Retina (tissue), 1 donor: ENCODE measurements at regions not wholly inside any gene's neighbourhood (a gene's known extent, or its start where the extent isn't known, plus 50 kb on each side); places are given as distances from the start of the nearest gene placed in this dataset.

Experiments
- DNase-seq: peaks from one replicate; pipeline ENCODE4 v3.0.0-alpha.2; 2016

DNA sequence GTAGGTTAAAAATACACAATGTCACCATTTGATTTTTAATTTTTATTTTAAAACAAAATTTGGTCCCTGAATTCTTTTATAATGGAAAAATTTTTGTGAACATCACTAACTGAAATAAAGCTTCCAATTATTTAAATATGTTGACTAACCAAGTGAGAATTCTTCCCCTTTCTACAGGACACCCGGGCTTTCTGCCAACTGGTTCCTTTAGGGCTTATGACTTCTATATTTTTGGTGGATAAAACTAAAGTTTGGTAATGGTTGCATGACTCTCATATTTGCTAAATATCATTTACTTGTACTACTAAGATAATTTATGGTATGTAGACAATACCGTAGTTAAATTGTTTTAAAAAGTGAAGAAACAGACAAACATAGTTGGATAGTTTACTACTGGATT, 291.0 kb upstream of the DOK6 start:
- no peak for DNase-seq

DNA sequence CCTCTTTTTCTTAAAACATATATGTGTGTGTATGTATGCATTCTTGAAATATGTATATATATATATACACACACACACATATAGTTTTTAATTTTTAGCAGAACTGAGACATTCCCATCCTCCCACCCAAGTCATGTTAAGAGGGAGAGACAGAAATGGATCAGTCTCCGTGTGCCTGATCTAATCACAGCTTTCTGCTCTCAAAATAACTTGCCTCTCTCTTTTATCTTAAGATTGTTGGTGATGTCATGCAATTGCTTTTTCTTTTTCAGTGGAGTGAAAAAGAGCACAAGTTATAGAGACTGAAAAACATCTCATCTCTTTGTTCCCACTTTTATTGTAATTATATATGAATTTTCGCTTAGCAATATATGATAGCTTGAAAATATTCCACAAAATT, 279.9 kb upstream of the DOK6 start:
- DNase-seq = no peak

DNA sequence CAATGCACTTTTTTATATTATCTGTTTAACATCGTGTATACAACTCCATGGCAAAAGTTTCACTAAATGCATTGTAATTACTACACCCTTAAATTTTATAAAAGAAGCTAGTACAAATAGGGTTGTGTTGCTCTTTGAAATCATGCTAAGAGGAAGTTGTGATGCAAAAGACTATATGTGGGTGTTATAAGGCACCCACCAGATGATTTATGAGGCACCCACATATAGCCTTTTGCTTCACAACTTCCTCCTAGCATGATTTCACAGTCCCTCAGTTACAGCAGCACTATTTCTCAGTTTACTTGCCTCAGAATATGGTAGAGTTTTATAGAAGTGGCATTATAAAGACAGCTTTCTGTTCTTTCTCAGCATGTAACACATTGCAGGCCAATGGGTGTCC, 277.3 kb upstream of the DOK6 start:
- no peak for DNase-seq

DNA sequence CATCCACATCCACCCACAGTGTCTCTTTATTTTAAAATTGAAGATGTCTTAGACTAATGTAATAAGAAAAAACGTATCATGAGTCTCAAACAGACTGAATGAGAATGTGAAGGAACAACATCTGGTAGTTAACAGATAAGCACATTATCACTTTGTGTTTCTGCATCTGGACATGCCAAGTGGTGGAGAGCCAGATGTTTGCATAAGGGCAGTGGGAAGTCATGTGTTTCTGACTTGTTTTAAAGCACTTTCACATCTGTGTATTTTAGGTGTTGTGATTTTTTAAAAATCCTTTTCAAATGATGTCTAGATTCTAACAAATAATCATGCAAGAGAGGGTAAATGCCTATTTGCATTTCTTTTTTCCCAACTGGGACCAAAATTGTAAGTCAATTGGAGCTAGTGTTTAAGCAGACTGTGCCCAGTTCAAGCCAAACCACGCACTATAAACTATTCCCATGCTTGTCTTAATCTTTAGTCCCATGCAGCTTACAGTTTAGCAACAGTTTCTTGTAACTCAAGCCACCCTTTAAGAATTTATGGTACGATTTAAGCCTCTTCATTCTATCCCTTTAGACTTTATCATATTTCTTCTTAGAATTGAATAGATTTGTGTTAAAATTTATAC, 272.7 kb upstream of the DOK6 start:
- DNase-seq = no peak

DNA sequence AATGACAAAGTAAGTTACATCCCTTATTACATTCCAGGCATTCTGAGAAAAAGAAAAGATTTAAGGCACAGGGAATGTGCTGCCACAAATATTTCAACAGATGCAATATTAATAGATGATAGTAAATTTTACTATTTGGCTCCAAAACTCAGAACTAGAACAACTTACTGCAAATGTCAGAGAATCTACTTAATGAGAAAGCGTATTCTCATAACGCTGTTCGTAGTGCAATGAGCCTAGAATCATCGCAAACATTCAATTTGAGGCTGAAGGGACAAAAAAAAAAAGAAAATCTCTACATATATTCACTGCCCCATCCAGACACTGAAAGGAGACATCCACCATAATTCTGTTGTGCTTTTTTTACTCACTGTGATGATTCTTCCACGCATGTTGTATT, 272.1 kb upstream of the DOK6 start:
- no peak for DNase-seq

DNA sequence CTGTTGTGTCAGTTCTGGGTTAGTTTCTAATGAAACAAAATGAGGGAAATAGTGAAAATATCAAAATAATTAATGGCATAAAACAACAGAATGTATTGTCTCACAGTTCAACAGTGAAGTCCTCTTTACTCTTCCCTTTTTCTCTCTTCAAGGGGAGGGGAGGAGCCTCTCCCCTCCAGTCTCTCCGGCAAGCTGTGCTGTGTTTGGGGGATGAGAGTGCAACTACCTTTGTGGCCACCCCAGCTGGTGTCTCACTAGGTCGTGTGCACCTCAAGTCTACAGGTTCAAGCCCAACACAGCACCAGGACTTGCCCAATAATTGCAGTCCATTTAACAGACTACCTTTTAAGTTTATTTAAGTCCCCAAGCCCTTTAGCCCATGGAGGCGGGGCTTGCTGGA, 271.7 kb upstream of the DOK6 start:
- no peak for DNase-seq

DNA sequence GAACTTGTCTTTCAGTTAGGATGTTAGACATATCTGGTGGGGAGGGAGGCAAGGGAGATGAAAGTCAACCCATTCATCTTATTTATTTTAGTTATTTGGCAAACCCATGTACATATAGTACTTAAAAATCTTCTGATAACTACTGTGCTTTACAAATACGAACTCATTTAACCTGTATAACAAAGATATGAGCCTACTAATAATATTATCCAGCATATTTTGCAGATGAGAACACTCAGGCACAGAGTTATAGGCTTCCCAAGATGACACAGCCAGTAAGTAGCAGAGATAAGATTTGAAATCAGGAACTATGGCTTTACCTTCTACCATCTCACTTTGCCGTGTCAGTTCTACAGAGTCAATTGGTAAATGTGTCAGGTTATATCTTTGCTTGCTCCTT, 262.6 kb upstream of the DOK6 start:
- DNase-seq = no peak

DNA sequence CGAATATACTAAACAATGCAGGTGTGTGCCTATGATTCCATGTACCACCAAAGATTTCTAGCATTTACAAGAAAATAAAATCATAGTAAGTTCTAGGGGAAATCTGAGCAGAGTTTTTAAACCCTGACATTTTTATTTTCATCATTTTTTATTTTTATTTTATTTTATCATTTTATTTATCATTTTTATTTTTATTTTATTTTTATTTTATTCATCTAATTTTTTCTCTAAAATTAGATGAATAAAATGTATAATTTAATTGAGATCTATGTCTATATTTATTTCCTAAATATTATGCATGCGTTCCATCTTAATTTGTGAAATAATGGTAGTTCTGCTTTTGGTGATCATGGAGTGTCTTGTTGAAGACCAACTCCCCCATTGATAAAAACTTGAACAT, 257.6 kb upstream of the DOK6 start:
- DNase-seq = no peak

DNA sequence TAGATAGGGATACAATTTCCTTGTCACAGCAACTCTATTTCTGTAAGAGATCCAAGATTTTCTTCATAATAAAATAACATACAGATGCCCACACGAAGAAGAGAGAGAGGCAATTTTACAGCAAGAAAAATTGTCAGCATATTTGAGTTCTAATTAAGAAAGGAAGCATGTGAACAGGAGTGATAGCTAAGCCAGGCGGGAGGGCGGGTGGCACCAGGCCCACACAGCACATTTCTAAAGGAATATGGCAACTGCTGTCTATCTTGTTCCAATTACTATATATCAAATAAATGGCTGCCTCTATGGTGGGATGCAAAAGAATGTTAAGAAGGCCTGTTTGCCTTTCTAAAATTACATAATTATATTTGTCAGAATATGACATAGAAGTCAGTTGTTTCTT, 248.3 kb upstream of the DOK6 start:
- no peak for DNase-seq

DNA sequence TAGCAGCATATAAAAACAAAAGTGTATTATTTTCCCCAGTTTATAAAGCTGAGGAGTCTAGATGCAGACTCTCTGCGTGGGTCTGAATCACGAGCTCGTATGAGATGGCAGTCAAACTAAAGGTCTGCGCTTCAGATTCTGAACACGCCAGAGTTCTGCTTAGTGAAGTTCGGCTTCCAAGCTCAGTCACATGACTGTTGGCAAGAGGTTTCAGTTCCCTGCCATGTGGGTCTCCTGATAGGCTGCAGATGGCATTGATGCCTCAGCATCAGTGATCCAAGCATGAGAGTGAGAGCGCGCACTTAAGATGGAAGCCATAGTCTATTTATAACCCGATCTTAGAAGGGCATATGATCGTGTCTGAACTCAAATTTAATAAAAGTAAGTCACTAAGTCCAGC, 242.8 kb upstream of the DOK6 start:
- no peak for DNase-seq

DNA sequence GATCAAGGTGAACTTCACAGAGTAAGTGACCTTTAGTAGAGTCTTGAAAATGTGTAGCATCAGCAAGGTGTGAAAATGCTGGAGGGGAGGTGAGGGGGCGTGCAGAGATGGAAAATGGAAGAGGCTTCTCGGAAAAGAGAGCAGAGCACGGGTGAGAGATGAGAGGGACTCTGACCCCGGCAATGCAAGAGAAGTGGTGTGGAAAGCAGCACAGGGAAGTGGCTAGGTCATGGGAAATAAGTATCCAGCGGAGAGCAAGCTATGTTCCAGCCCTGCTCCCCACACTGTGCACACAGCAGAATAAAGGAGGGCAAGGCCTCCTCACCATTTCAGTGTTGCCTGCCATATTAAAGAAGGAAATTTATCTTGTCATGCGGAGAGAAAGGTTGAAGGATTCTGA, 241.7 kb upstream of the DOK6 start:
- DNase-seq = peak; percentile 32

DNA sequence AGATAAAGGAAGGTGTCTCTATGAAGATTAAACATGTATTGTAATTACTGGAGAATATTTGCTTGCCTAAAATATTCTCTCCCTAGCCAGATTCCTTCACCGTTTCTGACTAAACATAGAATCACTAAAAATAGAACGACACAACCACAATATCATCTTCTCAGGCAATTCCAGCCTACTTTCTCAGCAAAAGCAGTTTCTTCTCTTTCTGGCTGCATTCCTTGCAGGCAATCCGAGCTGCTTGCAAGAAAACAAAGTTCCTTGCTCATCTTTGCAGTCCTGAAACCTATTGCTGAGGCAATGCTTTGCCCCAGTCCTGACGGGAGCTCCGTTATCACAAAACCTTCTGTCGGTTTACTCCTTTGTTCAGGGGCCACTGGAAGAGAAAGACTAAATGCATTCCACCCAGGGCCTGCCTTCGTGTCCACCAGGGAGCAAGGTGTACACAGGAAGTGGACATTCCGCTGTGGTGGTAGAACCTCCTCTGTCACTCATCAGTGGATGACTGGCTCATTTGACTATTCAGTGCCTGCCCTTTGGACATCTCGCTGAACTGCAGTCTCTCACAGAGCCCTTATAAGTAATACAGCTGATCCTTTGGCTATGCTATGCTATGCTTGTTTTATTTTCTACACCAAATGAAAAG, 239.2 kb upstream of the DOK6 start:
- no peak for DNase-seq

DNA sequence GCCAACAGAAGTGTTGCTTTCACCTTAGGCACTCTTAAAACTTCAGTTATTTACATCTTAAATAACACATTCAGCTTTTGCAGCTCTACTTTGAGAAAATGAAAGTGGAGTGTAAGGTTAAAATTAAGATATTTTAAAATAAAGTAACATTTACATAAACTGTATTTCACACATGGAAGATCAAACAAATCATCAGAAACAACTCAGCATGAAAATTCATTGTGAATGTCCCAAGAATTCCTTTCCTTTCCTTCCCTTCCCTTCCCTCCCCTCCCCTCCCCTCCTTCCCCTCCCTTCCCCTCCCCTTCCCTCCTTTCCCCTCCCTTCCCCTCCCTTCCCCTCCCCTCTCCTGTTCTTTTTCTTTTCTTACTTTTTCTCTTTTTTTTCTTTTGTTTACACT, 238.0 kb upstream of the DOK6 start:
- DNase-seq = no peak

DNA sequence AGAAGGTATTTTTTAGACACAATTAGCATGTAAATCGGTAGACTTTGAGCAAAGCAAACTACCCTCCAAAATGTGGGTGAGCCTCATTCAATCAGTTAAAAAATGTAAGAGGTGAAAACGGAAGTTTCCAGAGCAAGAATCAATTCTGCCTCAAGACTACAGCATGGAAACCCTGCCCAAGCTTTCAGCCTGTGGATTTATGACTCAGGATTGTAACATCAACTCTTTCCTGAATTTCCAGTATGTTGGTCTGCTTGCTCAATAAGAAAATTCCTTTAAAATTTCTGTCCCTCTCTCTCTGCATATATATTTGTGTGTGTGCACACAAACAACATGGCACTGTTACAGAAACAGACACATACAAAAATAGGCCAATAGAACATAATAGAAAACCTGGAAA, 228.6 kb upstream of the DOK6 start:
- DNase-seq = no peak

DNA sequence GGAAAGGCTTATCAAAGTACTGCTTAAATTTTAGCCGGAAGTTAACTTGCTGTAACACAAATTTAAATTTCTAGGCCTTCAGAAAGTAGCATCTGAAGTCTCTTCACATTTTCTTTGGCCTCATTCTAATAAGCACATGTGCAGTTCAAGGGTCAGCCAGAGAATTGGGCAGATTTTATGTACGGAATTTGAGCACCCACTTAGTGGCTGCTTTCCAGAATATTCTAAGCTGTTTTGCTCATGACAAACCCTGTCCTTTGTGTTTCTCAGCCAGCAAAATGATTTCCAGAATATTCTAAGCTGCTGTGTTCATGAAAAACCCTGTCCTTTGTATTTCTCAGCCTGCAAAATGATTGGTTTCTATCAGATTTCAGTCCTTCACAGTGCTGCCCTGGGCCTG, 225.0 kb upstream of the DOK6 start:
- DNase-seq = no peak

DNA sequence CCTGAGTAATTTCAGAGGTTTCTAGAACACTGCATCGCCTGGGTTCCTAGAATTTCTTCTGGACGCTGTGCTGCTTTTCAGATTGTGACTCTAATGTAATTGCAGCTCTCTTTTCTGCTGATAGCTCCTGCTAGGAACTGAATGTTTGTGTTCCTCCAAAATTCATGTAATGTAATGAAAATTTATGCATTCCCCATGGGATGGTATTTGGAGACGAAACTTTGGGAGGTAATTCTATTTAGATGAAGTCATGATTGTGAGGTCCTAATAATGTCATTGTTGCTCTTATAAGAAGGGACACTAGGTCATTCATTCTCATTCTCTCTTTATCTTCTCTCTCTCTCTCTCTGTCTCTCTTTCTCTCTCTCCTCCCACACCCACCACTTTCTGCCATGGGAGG, 223.9 kb upstream of the DOK6 start:
- DNase-seq = no peak

DNA sequence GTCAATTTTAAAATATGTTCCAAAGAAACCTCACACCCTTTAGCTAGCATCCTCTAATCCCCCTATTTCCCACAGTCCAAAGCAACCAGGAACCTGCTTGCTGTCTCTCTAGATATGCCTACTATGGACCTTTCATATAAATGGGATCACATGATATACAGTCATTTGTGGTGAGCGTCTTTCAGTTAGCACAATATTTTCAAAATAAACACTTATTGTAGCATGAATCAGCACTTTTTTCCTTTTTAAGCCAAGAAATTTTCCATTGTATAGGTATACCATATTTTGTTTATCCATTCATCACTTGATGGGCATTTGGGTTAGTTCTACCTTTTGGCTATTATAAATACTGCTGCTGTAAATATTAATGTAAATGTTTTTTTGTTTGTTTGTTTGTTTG, 223.0 kb upstream of the DOK6 start:
- no peak for DNase-seq

DNA sequence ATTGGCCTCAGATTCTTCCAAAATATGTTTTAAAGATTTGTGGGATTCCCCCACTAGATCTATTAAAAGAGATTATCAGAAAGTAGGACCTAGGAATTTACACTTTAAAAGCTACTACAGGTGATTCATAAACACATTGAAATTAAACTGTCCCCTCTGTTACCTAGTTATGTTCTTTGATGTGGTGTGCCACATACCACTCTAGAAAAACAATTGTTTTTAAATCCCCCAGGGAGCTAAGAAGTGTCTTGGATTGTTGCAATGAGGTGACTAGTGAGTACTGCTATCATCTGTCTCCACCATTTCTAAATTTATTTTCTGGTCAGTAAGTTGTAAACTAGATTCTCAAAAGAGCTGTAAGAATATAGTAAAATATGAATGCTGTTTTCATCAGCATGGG, 214.5 kb upstream of the DOK6 start:
- DNase-seq = no peak

DNA sequence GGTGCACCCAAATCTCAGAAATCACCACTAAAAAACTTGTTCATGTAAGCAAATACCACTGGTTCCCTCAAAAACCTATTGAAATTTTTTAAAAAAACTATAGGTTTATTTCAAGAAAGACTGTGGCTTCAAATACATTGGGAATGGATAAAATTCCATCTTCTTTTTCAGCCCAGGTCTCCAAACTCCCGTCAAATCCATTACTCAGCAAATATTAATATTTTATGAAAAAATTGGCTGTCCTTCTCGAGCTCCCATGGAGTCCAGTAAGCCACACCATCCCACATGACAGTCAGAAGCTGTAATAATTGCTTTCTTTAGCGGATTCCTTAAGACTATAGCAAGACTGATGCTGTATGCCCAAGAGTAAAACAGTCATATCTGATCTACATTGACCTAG, 204.4 kb upstream of the DOK6 start:
- no peak for DNase-seq

DNA sequence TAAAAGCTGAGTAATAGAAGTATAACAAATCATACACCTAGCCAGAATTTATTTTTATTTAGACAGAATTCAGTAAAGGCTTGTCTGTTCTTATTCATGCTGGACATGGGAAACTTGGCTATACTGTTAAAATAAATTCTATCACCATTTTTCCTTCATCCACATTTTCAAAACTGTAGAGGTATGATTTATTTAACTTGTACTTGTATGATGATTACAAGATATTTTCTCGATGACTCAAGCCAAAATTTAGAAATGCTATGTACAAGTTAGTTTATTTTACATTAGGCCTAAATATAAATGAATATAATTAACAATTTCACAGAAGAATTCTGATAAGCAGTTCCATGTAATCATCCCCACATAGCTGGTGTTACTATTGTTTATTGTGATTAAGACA, 194.8 kb upstream of the DOK6 start:
- DNase-seq = no peak

DNA sequence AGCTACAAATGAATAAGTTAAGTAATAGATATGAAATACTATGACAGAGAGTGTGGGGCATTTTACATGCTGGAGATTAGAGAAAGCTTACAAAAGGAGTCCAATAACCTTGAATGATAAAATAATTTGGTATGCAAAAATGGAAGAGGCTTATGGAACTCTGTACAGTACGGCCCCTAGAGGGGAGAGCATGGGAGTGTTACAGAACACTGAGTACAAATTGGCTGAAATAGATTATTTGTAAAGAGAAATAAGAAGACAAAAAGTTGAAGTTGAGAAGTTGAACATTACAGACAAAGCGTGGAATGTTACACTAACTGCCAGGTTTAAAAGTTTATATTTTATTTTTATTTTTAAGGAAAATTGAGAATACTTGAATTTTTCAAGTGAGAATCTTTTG, 192.1 kb upstream of the DOK6 start:
- DNase-seq = no peak

DNA sequence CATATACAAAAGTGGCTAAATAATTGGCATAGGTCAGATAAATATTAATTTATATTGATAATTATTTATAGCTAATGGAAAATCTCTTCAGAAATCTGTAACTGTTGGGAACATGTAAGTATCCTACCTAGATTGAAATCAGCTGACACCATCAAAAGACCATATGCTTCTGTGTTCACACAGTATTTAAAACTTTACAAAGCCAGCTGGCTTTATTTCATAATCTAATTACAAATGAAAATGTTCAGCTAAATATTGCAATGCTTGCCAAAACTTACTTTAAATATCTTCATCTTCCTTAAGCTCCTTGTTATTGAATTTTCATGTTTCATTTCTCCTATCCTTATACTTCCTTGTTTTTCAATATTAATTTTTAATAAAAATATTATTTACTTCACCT, 190.9 kb upstream of the DOK6 start:
- no peak for DNase-seq

DNA sequence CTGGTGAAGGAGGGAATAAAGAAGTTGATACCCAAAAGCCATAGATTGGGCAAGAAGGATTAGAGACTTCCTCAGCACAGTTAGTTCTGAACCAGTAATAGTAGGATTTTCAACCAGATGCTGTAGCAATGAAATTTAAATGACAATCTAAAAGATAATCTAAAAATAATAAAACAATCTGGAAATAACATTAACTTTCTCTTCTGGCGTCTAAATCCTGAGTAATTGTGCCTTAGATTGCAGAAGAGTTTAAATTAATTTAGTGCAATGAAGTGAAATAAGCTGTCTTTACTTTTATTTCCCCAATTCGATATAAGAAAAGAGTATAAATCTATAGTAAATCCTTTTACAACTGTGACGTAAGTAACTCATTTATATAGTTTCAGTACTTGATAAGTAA, 186.8 kb upstream of the DOK6 start:
- no peak for DNase-seq

DNA sequence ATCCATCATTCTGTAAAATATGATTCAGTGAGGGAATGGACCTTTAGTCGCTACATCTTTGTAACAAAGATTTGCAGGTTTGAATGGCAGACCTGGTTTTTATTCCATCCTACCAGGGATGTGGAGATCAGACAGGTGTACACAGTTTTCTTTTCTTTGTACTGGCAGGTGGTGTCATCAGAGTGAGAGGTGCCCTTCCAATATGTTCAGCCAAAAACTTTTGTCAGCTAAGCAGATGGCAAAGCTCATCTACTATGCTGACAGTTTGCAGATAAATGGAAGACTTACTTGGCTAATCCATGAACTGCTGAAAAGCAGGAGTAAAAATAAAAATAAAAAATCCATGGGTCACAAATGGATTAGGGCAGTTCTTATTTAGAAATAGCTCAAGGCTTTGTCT, 185.5 kb upstream of the DOK6 start:
- DNase-seq = no peak

DNA sequence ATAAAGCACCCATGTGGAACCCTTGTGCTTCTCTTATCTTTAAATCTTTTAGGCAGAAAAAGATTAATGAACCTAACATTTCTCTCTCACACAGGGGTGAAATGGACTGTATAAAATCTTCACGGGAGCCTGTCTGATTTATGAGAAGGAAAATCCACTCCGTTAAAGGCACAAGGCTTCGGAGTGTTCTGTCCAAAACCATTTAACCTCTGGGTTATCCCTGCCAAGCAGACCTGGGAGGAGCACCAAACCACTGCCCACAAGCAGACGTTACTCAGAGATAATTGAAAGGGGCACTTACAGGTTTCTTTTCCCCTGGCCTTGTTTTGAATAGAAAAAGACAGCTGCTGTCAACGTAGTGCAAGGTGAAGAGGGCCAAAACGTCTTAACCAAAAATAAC, 184.4 kb upstream of the DOK6 start:
- peak; percentile 18 for DNase-seq
